Thoracic aorta (tissue), 2 donors: ENCODE measurements at regions not wholly inside any gene's neighbourhood (a gene's known extent, or its start where the extent isn't known, plus 50 kb on each side); places are given as distances from the start of the nearest gene placed in this dataset.

Experiments used
- ATAC-seq: fragments of 150-250 bp; one replicate; pipeline ENCODE4 v1.8.0; 2017; ENCODE audit warnings: low read depth; ENCODE audit not compliant: insufficient number of reproducible peaks, low FRiP score
- DNase-seq: peaks from one replicate; pipeline ENCODE4 v3.0.0-alpha.2; 2020; ENCODE audit warnings: low spot score
- H3K27ac ChIP-seq, 2 donors: fragments of 200-600 bp; sonication (generic); 1 replicate in 1 of 2; 2 replicates in 1 of 2; pipeline ENCODE4 v1.5.1; 2016; ENCODE audit warnings: mild to moderate bottlenecking in 2 of 2, moderate library complexity in 2 of 2
- H3K27me3 ChIP-seq: fragments of 200-600 bp; sonication (generic); replicated peaks from 2 replicates; pipeline ENCODE4 v1.6.0; 2016; ENCODE audit warnings: mild to moderate bottlenecking; ENCODE audit not compliant: insufficient read depth
- H3K36me3 ChIP-seq: fragments of 200-600 bp; sonication (generic); one replicate; pipeline ENCODE4 v1.5.1; 2016
- H3K4me1 ChIP-seq, 2 donors: fragments of 200-600 bp; sonication (generic); 1 replicate in 1 of 2; 2 replicates in 1 of 2; pipeline versions ENCODE4 v1.5.1 to v1.6.0; 2016; ENCODE audit warnings: low read depth in 2 of 2, mild to moderate bottlenecking in 1 of 2; ENCODE audit not compliant: control insufficient read depth in 1 of 2
- H3K4me3 ChIP-seq: fragments of 200-600 bp; sonication (generic); 2 replicates; pipeline ENCODE4 v1.5.1; 2016; ENCODE audit warnings: mild to moderate bottlenecking
- H3K9me3 ChIP-seq: fragments of 200-600 bp; sonication (generic); 2 replicates; pipeline ENCODE4 v1.5.1; 2016
- TF ChIP-seq, protein P1 (sequence below): fragments of 200-600 bp; sonication (generic); IDR thresholded peaks from one replicate; pipeline ENCODE4 v1.5.1; 2019; ENCODE audit warnings: antibody characterized with exemption

DNA sequence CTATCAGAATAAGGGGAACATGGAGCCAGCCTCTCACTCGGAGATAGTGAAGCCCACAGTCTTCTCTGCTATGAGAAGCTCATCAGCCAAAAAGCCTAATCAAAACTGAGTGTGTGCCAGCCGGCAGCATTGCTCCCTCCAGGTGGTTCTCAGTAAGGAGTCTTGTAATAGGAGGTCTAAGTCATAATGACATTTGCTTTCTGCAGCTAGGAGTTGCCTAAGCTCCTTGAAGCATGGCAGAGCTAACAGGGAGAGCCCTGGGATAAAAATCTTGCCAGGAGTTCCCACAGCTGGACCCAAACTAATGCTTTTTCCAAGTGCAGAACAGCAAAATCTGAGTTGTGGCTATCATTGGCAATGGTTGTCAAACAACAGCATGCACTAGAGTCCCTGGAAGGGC, 245.2 kb downstream of the SPATA18 start:
- Histone ChIP-seq H3K36me3 (no peaks in the 10 kb centered on the region), H3K27ac (no peak overlapping the region), H3K9me3 (no peaks in the 10 kb centered on the region), H3K4me1 (no peaks in the 10 kb centered on the region), H3K4me3 (no peak overlapping the region), H3K27me3 (no peaks in the 10 kb centered on the region)
- DNase-seq (no peak), ATAC-seq (no peak)
- TF ChIP-seq, protein P1, sequence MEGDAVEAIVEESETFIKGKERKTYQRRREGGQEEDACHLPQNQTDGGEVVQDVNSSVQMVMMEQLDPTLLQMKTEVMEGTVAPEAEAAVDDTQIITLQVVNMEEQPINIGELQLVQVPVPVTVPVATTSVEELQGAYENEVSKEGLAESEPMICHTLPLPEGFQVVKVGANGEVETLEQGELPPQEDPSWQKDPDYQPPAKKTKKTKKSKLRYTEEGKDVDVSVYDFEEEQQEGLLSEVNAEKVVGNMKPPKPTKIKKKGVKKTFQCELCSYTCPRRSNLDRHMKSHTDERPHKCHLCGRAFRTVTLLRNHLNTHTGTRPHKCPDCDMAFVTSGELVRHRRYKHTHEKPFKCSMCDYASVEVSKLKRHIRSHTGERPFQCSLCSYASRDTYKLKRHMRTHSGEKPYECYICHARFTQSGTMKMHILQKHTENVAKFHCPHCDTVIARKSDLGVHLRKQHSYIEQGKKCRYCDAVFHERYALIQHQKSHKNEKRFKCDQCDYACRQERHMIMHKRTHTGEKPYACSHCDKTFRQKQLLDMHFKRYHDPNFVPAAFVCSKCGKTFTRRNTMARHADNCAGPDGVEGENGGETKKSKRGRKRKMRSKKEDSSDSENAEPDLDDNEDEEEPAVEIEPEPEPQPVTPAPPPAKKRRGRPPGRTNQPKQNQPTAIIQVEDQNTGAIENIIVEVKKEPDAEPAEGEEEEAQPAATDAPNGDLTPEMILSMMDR, result no peak

DNA sequence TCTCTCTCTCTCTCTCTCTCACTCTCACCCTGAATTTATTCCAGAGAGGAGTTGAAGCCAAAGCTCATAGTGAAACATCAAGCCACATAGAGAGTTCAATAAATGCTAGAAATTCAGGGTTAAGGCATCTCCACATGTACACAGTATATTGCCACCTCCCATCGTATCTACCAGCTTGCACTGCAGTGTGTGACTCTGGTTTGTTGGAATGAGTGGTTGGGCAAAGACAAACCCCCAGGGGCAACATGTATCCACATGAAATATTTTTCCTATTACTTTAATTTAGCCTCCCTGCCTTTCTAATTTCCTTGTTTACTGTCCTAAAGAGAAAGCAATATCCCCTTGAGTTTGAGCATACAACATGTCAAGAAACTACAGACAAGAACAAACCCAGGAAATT, 247.3 kb downstream of the SPATA18 start:
- Histone ChIP-seq H3K4me3 (no peak overlapping the region), H3K9me3 (no peaks in the 10 kb centered on the region), H3K4me1 (no peaks in the 10 kb centered on the region), H3K27ac (no peak overlapping the region), H3K36me3 (no peaks in the 10 kb centered on the region), H3K27me3 (no peaks in the 10 kb centered on the region)
- ATAC-seq, result no peak
- TF ChIP-seq, protein P1, result no peak
- DNase-seq, result no peak

DNA sequence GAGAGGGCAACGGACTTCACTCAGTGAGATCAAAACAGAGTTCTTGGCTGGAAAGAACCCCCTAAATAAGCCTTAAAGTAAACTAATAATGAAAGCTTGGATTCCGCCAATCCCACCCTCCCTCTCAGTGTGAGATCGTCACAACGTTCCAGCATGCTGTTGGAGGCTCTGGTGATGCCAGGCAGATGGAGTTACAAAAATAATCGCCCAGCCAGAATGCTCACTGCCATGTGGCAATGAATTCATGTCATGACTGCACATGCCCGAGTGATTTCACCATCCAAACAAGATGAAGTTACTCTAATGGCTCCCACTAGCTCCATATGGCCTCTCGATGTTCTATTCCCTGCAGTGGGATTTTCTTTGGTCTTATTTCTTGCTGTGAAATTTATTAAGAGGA, 248.0 kb downstream of the SPATA18 start:
- H3K4me1 ChIP-seq, result no peaks in the 10 kb centered on the region

DNA sequence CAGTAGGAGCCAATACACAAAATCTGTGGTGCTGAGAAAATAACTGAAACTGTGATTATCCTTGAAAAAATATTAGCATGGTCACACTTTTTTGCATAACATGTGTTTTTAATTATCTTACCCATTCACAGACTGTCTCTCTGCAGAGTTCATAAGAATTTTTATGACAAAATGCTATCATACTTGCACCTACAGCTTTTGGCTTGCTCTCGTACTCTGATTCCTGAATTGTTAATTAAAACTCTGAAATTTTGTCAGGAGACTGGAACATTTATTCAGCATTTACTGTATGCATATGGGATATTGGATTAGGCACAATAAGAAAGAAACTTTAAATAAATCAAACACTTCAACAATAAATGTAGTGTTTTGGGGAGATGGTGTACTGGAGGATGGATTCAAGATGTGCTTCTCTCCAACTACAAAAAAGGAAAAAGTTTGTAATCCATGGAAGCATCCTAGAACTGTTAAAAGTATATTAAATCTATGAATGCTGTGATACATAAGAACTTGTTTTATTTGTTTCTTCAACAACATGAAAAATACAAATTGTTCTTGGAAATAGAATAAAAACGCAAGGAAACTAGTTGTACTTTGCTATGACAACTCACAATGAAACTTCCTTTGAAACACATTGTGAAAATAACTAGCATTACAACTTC, 260.5 kb downstream of the SPATA18 start:
- no peak overlapping the region for H3K4me3 ChIP-seq
- no peak for ATAC-seq
- H3K9me3 ChIP-seq, result no peaks in the 10 kb centered on the region
- no peaks in the 10 kb centered on the region for H3K36me3 ChIP-seq
- no peak for DNase-seq
- no peaks in the 10 kb centered on the region for H3K27me3 ChIP-seq
- TF ChIP-seq, protein P1, result no peak
- no peak overlapping the region for H3K27ac ChIP-seq
- H3K4me1 ChIP-seq, result no peaks in the 10 kb centered on the region

More for the DNA sequence above, 248.0 kb downstream of the SPATA18 start:
- Histone ChIP-seq H3K9me3 (no peaks in the 10 kb centered on the region), H3K27me3 (no peaks in the 10 kb centered on the region), H3K4me3 (peak overlapping the region; percentile 31), H3K36me3 (no peaks in the 10 kb centered on the region), H3K27ac (no peak overlapping the region)
- no peak for ATAC-seq
- TF ChIP-seq, protein P1, result no peak
- no peak for DNase-seq

DNA sequence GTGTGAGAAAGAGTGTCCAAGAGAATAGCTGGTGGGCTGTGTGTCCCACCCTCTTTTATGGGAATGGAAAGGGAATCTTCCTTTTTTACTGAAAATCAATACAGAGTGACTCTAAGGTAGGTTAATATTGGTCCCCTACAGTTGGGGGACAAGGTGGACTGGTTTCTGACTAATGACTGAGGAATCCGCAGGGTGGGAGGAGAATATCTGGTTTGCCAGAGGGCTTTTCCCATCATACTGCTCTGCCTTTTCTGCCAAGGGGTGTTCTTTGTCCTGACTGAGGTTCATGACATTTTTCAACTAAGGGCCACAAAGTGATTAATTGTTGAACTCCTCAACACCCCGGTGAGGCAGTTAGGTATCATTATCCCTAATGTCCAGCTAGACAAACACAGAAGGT, 261.6 kb downstream of the SPATA18 start:
- Histone ChIP-seq H3K27me3 (no peaks in the 10 kb centered on the region), H3K9me3 (no peaks in the 10 kb centered on the region), H3K4me1 (no peaks in the 10 kb centered on the region), H3K36me3 (no peaks in the 10 kb centered on the region), H3K4me3 (no peak overlapping the region), H3K27ac (no peak overlapping the region)
- DNase-seq, result no peak
- ATAC-seq, result no peak
- TF ChIP-seq, protein P1, result no peak
